HG03025 (cell line): ENCODE measurements at regions not wholly inside any gene's neighbourhood (a gene's known extent, or its start where the extent isn't known, plus 50 kb on each side); places are given as distances from the start of the nearest gene placed in this dataset.

ENCODE experiments used
- ATAC-seq: cut with Tn5 transposase; IDR thresholded peaks from one replicate; pipeline ENCODE4 v1.9.1; 2021; ENCODE audit warnings: mild to moderate bottlenecking, moderate library complexity; ENCODE audit not compliant: unreplicated experiment, low FRiP score

DNA sequence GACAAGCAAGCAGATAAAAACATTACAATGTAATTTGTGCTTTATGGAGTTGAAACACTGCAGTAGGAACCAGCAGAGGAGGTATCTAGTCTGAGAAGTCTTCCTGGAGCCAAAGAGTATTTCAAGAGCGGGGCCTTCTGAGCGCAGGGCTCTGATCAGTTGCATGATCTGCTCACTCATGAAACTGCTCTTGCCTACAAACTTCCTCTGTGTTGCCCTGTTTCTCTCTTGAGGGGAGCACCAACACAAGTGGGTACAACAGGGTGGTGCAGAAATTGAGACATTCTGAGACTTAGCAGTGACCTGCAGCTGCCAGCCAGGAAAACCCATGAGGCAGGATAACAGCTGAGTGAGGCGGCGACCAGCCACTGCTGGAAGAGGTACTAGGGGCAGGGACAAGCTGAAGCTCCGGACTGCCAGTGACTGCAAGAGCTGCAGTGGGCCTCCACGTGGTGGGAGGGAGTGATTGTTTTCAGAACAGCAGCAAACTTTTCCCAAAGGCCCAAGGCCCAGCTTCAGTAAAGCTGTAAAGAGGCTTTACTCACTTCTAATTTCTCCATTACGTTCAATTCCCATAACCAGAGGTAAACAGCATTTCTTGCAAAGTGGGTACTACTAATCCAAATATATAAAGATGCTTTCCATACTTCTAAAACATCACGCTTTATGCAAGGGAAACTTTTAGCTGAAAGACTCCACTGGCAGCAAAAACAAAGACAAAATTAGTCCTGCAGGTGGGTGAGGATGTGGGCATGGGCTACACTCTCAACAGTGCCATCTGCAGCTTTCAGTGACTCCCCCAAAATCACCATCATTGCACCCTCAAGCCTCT, 69.0 kb upstream of the LPP start:
- ATAC-seq, result no peak

DNA sequence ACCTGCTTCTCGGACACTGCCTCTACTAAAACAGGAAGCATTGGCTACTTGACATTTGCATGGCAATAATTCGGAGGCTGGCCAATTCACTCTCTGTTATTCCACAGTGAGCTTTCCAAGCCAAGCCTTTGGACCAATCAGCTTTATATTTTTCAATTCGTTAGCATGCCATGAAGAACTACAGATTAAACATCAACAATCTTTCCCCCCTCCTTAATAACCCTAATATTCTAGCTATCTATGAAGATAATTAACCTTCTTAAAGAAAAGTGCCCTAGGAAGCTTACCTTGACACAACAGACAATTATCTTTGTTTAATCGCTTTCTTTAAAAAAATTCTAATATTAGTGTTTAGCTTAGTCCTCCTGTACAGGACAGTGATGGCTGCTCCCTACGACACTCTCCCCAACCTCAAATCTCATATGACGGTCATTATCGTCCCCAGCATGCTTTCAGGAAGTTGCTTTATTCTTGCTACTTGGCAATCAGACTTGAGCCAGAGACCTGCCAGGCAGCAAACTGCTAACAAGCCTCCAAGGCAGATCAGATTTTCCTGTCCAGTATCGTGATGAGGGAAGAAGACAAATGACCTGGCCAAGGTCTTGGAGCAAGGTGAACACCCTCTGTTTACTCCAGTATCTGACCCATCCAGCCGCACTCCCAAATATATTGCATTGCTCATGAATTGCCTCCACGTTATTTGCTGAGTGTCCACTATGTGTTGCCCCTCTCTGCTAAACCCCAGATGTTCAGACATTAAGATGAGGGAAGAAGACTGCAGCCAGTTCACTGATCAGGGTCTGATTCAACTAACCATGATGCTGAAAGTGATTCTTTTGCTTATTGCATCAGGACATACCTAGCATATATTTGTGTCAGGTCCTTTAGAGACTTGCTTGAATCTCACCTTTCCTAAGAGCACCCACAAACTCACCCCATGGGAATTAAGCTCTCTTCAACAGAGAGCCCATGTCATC, 68.1 kb upstream of the LPP start:
- no peak for ATAC-seq

DNA sequence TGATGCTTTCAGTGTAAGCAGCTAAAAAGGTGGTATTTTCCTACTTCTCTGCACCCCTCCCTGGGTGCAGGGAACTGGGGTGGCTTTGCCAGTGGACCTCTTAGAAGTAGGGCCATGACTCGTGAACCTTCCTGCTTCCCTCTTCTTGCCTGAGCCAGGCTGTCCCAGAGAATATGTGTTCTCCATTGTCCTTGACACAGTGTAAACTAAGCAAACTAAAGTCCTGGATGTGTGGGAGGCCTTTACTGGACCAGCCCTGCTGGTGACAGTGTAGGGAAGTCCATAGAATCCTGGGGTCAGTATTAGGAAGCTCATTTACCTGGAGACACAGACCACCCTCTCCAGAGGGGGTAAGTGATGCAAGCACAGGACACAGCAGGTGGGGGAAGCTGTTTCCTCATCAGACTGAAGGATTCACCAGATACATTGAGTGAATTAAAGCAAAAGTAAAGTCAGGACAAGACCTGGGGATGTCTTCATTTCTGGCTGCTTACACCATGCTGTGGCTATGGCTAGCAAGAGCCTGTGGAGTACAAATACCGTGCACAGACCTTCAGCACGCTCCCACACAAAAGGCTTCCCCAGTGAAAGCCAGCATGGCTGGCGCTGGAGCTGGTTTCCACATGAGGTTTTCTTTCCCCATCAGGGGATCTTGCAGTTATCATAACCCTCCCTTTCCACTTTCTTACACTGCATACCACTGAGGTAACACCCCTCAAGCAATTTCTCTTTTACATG, 64.8 kb upstream of the LPP start:
- ATAC-seq, result no peak

DNA sequence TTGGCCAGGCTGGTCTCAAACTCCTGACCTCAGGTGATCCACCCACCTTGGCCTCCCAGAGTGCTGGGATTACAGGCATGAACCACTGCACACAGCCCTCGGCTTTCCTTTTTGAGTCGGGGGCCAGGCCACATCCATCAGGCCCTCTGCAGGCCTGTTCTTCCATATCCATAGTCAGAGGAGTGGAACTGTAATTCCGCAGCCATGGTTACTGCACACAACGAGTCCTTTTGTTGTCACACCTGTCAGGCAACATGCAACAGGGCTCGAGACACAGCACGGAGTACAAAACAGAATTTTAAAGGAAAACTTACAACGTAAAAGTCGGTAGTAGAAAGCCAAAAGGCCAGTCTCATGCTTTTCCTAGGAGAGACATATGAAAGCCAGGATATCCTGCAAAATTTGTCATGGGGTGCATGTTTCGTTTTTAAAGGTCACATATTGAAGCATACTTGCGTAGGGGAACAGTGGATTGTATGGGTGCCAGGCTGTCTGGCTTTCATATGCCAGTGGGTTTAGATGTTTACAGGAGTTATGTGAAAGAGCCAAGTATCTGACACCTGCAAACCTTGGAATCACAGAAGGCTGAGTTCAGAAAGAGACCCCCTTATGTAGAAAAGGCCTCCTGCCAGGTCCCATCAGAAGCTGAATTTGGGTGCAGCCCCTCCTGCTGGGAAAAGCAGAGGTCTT, 63.2 kb upstream of the LPP start:
- no peak for ATAC-seq

DNA sequence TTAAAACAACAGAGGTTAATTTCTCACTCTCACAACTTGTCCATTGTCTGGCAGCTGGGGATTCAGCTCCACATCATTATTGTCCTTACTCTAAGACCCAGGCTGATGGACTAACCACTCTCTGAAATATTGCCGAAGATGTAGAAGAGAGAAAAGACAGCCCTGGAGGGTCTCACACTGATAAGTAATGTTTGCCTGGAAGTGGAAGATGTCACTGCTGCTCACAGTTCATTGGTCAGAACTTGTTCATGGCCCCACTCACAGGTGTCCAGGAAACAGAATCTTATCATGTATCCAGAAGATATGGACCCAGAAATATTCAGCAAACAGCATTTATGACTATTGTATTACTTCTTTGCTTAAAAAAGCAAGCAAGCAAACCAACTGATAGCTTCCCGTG, 62.2 kb upstream of the LPP start:
- ATAC-seq, result no peak

DNA sequence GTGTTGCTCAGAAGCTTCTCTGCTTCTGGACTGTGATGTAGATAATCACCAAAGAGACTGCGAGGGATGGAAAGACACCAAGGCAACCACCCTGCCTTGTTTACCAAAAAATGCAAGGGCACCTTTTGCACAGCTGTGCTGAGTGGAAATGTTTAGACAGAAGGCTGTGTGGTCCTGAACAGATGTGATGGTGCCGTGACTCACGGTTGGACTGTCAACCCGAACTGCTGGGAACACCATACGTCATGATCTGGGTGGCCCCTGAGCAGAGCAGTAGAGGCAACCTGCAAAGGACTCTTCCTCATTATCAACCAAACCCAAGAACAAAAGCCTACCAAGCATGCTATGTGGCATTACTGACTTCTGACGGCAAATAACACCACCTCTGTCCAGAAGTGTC, 61.3 kb upstream of the LPP start:
- ATAC-seq, result no peak

DNA sequence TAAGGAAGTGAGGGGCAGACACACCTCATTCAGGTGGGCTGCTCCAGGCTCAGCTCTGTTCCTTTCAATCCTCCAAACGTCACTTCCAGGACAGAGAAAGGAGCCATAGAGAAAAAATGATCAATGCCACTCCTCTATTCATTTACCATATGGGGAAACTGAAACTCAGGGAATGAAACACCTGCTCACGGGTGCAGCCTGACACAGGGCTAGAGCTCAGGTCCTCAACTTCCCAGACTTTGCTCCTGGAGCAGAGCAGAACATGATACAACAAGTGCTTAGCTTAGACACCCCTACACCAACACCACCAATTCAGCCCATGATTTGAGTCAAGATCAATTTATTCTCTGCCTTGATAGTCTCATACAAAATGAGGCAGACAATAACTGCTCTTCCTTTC, 58.5 kb upstream of the LPP start:
- no peak for ATAC-seq

DNA sequence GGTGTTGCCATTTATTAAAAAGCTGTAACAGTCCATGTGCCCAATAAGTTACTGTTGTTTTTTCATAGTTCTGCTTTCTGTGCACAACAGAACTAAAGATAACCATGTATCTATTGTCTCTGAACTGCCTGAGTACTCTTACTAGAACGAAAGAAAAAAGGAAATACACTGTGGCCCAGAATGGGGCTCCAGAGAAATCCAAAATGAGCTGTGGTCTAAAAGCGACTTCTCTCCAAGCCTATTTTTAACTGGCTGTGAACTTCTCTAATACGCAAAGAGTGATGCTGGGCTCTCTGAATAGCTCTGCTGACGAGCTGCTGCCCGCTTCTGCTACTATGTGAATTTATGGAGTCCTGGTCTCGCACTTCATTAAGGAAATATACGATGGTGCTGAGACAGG, 56.2 kb upstream of the LPP start:
- no peak for ATAC-seq

DNA sequence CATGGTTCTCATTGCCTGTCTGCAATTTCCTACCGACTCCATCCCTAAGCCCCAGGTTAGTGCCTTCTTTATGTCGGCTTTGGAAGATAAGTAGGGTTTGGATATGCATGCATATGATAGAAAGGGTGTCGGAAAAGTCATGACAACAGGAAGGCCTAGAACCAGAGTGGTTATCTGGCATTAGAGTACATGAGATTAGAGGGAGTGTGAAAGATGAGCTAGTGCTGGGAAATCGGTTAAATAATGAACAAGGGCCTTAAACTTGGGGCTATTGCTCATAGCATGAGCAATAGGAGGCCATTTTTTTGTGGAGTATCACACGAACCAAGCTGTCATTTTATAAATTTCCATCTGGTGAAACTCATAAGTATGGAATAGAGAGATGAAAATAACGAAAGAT, 54.0 kb upstream of the LPP start:
- no peak for ATAC-seq

DNA sequence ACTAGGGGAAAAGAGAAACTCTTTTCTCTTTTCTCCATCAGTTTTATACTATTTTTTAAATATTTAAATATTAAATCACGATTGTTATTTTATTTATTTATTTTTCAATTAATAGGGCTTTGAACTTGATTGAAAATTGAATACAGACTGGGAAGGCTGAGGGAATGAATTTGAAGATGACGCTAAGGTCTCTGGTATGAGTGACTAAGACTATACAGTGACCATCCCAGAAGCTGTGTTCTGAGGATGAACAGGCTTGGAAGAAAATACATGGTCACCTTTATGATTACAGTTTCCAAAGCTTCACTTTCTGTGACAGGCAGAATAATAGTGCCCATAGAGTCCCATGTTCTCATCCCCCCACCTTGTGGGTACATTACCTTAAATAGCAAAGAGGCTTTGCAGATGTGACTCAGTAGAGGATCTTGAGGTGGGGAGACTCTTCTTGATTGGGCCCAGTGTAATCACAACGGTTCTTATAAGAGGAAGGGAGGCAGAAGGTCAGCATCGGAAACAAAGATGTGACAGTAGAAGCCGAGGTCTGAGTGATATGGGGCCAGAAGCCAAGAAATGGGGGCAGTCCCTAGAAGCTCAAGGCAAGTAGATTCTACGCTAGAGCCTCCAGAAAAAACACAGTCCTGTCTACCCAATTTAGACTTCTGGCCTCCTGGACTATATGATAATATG, 51.0 kb upstream of the LPP start:
- no peak for ATAC-seq

DNA sequence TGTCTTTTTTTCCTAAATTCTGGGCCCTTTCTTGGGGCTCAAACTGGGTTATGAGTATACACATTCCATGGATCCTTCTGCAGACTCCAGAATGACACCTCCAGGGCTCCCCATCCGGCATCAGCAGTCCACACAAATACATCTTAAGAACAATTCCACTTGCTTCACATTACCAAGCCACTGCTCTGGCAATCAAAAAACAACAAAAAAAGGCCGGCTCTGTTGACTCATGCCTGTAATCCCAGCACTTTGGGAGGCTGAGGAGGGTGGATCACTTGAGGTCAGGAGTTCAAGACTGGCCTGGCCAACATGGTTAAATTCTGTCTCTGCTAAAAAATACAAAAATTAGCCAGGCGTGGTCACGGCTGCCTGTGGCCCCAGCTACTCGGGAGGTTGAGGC, 49.9 kb upstream of the LPP start:
- no peak for ATAC-seq
